Activated naive CD8-positive, alpha-beta T cell treated with anti-CD3 and anti-CD28 coated beads, Interleukin-2, amount 50 U/mL, for 24 hours (primary cell): ENCODE measurements at regions not wholly inside any gene's neighbourhood (a gene's known extent, or its start where the extent isn't known, plus 50 kb on each side); places are given as distances from the start of the nearest gene placed in this dataset.

Experiments
- ATAC-seq: fragments of 150-1000 bp; cut with Tn5 transposase; one replicate; pipeline ENCODE4 v1.10.0; 2021
- DNase-seq: peaks from one replicate; pipeline ENCODE4 v3.0.0; 2021
- H3K27ac Mint-ChIP-seq: one replicate; pipeline ENCODE4 v1.8.0; 2021; ENCODE audit warnings: mild to moderate bottlenecking, mixed read lengths
- H3K27me3 Mint-ChIP-seq: one replicate; pipeline ENCODE4 v1.8.0; 2021; ENCODE audit warnings: mixed read lengths
- H3K36me3 Mint-ChIP-seq: one replicate; pipeline ENCODE4 v1.8.0; 2021; ENCODE audit warnings: low read depth, mixed read lengths
- H3K4me1 Mint-ChIP-seq: one replicate; pipeline ENCODE4 v1.8.0; 2021; ENCODE audit warnings: mixed read lengths
- H3K4me3 Mint-ChIP-seq: one replicate; pipeline ENCODE4 v1.8.0; 2021; ENCODE audit warnings: mild to moderate bottlenecking, moderate library complexity, mixed read lengths
- H3K9me3 Mint-ChIP-seq: one replicate; pipeline ENCODE4 v1.8.0; 2021; ENCODE audit warnings: mixed read lengths

- no peaks in the 10 kb centered on the region for H3K27me3 Mint-ChIP-seq
- no peaks in the 10 kb centered on the region for H3K4me1 Mint-ChIP-seq
- ATAC-seq (no peak), DNase-seq (no peak)
- H3K27ac Mint-ChIP-seq = no peak overlapping the region
- H3K4me3 Mint-ChIP-seq = no peak overlapping the region
- no peaks in the 10 kb centered on the region for H3K36me3 Mint-ChIP-seq
- no peaks in the 10 kb centered on the region for H3K9me3 Mint-ChIP-seq
These were observed 225.7 kb downstream of the CDCA7 start for GRCh38 chr2:173580351-173580750.

GRCh38 chr2:173580956-173581355 is 226.3 kb downstream of the CDCA7 start:
- Mint-ChIP-seq H3K27ac (no peak overlapping the region), H3K4me3 (no peak overlapping the region), H3K9me3 (no peaks in the 10 kb centered on the region), H3K4me1 (no peaks in the 10 kb centered on the region), H3K36me3 (no peaks in the 10 kb centered on the region), H3K27me3 (peaks cover 2% of the 10 kb centered on the region)
- ATAC-seq = no peak
- no peak for DNase-seq

- H3K4me3 Mint-ChIP-seq = no peak overlapping the region
These were observed 228.5 kb downstream of the CDCA7 start for GRCh38 chr2:173583196-173583595.

GRCh38 chr2:173584000-173584399 is 229.3 kb downstream of the CDCA7 start:
- Mint-ChIP-seq H3K4me3 (no peak overlapping the region), H3K27ac (no peak overlapping the region), H3K36me3 (no peaks in the 10 kb centered on the region), H3K27me3 (peaks cover 4% of the 10 kb centered on the region), H3K4me1 (no peaks in the 10 kb centered on the region), H3K9me3 (no peaks in the 10 kb centered on the region)
- no peak for ATAC-seq
- DNase-seq = no peak

More at GRCh38 chr2:173583196-173583595, 228.5 kb downstream of the CDCA7 start:
- ATAC-seq (no peak), DNase-seq (no peak)
- H3K9me3 Mint-ChIP-seq = no peaks in the 10 kb centered on the region
- peaks cover 4% of the 10 kb centered on the region for H3K27me3 Mint-ChIP-seq
- H3K36me3 Mint-ChIP-seq = no peaks in the 10 kb centered on the region
- H3K4me1 Mint-ChIP-seq = no peaks in the 10 kb centered on the region
- H3K27ac Mint-ChIP-seq = no peak overlapping the region

GRCh38 chr2:173584676-173585458 is 230.2 kb downstream of the CDCA7 start:
- DNase-seq (no peak), ATAC-seq (no peak)
- peaks cover 4% of the 10 kb centered on the region for H3K27me3 Mint-ChIP-seq
- H3K4me1 Mint-ChIP-seq = no peaks in the 10 kb centered on the region
- H3K27ac Mint-ChIP-seq = no peak overlapping the region
- no peak overlapping the region for H3K4me3 Mint-ChIP-seq
- H3K36me3 Mint-ChIP-seq = no peaks in the 10 kb centered on the region
- H3K9me3 Mint-ChIP-seq = no peaks in the 10 kb centered on the region

- no peak for ATAC-seq
- H3K27ac Mint-ChIP-seq = no peak overlapping the region
These were observed 234.3 kb downstream of the CDCA7 start for GRCh38 chr2:173588931-173589369.

GRCh38 chr2:173589604-173590275 is 235.1 kb downstream of the CDCA7 start:
- peaks cover 1% of the 10 kb centered on the region for H3K36me3 Mint-ChIP-seq
- H3K27me3 Mint-ChIP-seq = peaks cover 5% of the 10 kb centered on the region
- H3K4me3 Mint-ChIP-seq = no peak overlapping the region
- H3K27ac Mint-ChIP-seq = no peak overlapping the region
- no peak for DNase-seq
- no peak for ATAC-seq
- peaks cover 22% of the 10 kb centered on the region for H3K9me3 Mint-ChIP-seq
- H3K4me1 Mint-ChIP-seq = no peaks in the 10 kb centered on the region

More at GRCh38 chr2:173588931-173589369, 234.3 kb downstream of the CDCA7 start:
- H3K4me3 Mint-ChIP-seq = no peak overlapping the region
- H3K4me1 Mint-ChIP-seq = no peaks in the 10 kb centered on the region
- no peak for DNase-seq
- peaks cover 5% of the 10 kb centered on the region for H3K27me3 Mint-ChIP-seq
- H3K9me3 Mint-ChIP-seq = peaks cover 19% of the 10 kb centered on the region
- peaks cover 1% of the 10 kb centered on the region for H3K36me3 Mint-ChIP-seq

GRCh38 chr2:173590276-173590861 is 235.7 kb downstream of the CDCA7 start:
- no peak for ATAC-seq
- Mint-ChIP-seq H3K27ac (no peak overlapping the region), H3K27me3 (peaks cover 5% of the 10 kb centered on the region), H3K4me3 (no peak overlapping the region), H3K4me1 (no peaks in the 10 kb centered on the region), H3K9me3 (peaks cover 22% of the 10 kb centered on the region), H3K36me3 (peaks cover 1% of the 10 kb centered on the region)
- no peak for DNase-seq

GRCh38 chr2:173593109-173593508 is 238.4 kb downstream of the CDCA7 start:
- H3K9me3 Mint-ChIP-seq = peaks cover 22% of the 10 kb centered on the region
- peaks cover 1% of the 10 kb centered on the region for H3K36me3 Mint-ChIP-seq
- H3K27ac Mint-ChIP-seq = no peak overlapping the region
- H3K4me3 Mint-ChIP-seq = no peak overlapping the region
- no peaks in the 10 kb centered on the region for H3K4me1 Mint-ChIP-seq
- DNase-seq = no peak
- ATAC-seq = no peak
- H3K27me3 Mint-ChIP-seq = peaks cover 2% of the 10 kb centered on the region

GRCh38 chr2:173596244-173596643 is 241.6 kb downstream of the CDCA7 start:
- H3K27me3 Mint-ChIP-seq = peaks cover 4% of the 10 kb centered on the region
- H3K36me3 Mint-ChIP-seq = peaks cover 1% of the 10 kb centered on the region
- no peak overlapping the region for H3K27ac Mint-ChIP-seq
- H3K9me3 Mint-ChIP-seq = peaks cover 18% of the 10 kb centered on the region
- DNase-seq = no peak
- no peak overlapping the region for H3K4me3 Mint-ChIP-seq
- ATAC-seq = no peak
- H3K4me1 Mint-ChIP-seq = no peaks in the 10 kb centered on the region

- Mint-ChIP-seq H3K36me3 (no peaks in the 10 kb centered on the region), H3K9me3 (peaks cover 7% of the 10 kb centered on the region), H3K4me1 (no peaks in the 10 kb centered on the region), H3K27ac (no peak overlapping the region), H3K4me3 (no peak overlapping the region), H3K27me3 (peaks cover 4% of the 10 kb centered on the region)
- DNase-seq (no peak), ATAC-seq (no peak)
These were observed 243.9 kb downstream of the CDCA7 start for GRCh38 chr2:173598525-173598924.

- DNase-seq = no peak
- Mint-ChIP-seq H3K4me1 (no peaks in the 10 kb centered on the region), H3K9me3 (no peaks in the 10 kb centered on the region), H3K36me3 (no peaks in the 10 kb centered on the region), H3K4me3 (no peak overlapping the region), H3K27me3 (peaks cover 4% of the 10 kb centered on the region), H3K27ac (no peak overlapping the region)
- no peak for ATAC-seq
These were observed 245.2 kb downstream of the CDCA7 start for GRCh38 chr2:173599821-173600359.

- ATAC-seq (no peak), DNase-seq (no peak)
- no peaks in the 10 kb centered on the region for H3K9me3 Mint-ChIP-seq
- H3K36me3 Mint-ChIP-seq = no peaks in the 10 kb centered on the region
- H3K4me3 Mint-ChIP-seq = no peak overlapping the region
- no peaks in the 10 kb centered on the region for H3K4me1 Mint-ChIP-seq
- H3K27me3 Mint-ChIP-seq = peaks cover 4% of the 10 kb centered on the region
- no peak overlapping the region for H3K27ac Mint-ChIP-seq
These were observed 247.6 kb downstream of the CDCA7 start for GRCh38 chr2:173602153-173602795.

GRCh38 chr2:173605994-173606393 is 251.3 kb downstream of the CDCA7 start:
- Mint-ChIP-seq H3K27ac (no peak overlapping the region), H3K4me3 (no peak overlapping the region), H3K36me3 (no peaks in the 10 kb centered on the region), H3K9me3 (no peaks in the 10 kb centered on the region), H3K27me3 (peaks cover 11% of the 10 kb centered on the region), H3K4me1 (no peaks in the 10 kb centered on the region)
- ATAC-seq = no peak
- no peak for DNase-seq
